Gastrocnemius medialis (tissue), 4 donors: ENCODE measurements at regions not wholly inside any gene's neighbourhood (a gene's known extent, or its start where the extent isn't known, plus 50 kb on each side); places are given as distances from the start of the nearest gene placed in this dataset.

Experiments used
- CTCF ChIP-seq, 5 experiments: fragments of 450-650 bp in 3 of 5; fragments of 200-600 bp in 2 of 5; sonication (generic) in 2 of 5; IDR thresholded peaks in 4 of 5; conservative IDR thresholded peaks in 1 of 5; 1 replicate in 4 of 5; 2 replicates in 1 of 5; pipeline ENCODE4 v1.5.1; 2016 to 2019; ENCODE audit warnings: antibody characterized with exemption in 5 of 5, mild to moderate bottlenecking in 3 of 5, moderate library complexity in 3 of 5
- POLR2A ChIP-seq, 2 donors: fragments of 450-650 bp; IDR thresholded peaks; one replicate each; pipeline ENCODE4 v1.6.1; 2017; ENCODE audit warnings: antibody characterized with exemption in 2 of 2, mild to moderate bottlenecking in 2 of 2, moderate library complexity in 2 of 2

- TF ChIP-seq CTCF (IDR thresholded peaks at IDR 0.05 in 4 of 5, conservative IDR thresholded peaks at IDR 0.05 in 1 of 5), result no peak
- no peak for TF ChIP-seq POLR2A (IDR thresholded peaks at IDR 0.05)
Measured at GRCh38 chr12:83245156-83245555, 558.5 kb downstream of the TMTC2 start.
